Spleen (tissue), 11 donors: ENCODE measurements at regions not wholly inside any gene's neighbourhood (a gene's known extent, or its start where the extent isn't known, plus 50 kb on each side); places are given as distances from the start of the nearest gene placed in this dataset.

ENCODE experiments used
- DNase-seq: peaks from one replicate; pipeline ENCODE4 v3.0.0-alpha.2; 2020
- H3K27ac ChIP-seq, 8 donors: fragments of 200-600 bp; sonication (generic) in 7 of 8; 1 replicate in 4 of 8; 2 replicates in 4 of 8; pipeline versions ENCODE4 v1.5.0 to v1.8.0; 2016 to 2021; ENCODE audit warnings: inconsistent platforms in 4 of 8, mild to moderate bottlenecking in 4 of 8, moderate library complexity in 1 of 8
- H3K27me3 ChIP-seq, 7 donors: fragments of 200-600 bp; sonication (generic) in 6 of 7; replicated peaks in 1 of 7; 1 replicate in 4 of 7; 2 replicates in 3 of 7; pipeline versions ENCODE4 v1.5.0 to v1.8.0; 2016 to 2021; ENCODE audit warnings: inconsistent platforms in 3 of 7, mild to moderate bottlenecking in 1 of 7
- H3K36me3 ChIP-seq, 6 donors: fragments of 200-600 bp; sonication (generic) in 5 of 6; 1 replicate in 4 of 6; 2 replicates in 2 of 6; pipeline versions ENCODE4 v1.5.0 to v1.8.0; 2016 to 2021; ENCODE audit warnings: inconsistent platforms in 2 of 6
- H3K4me1 ChIP-seq, 6 donors: fragments of 200-600 bp; sonication (generic) in 5 of 6; 1 replicate in 3 of 6; 2 replicates in 3 of 6; pipeline versions ENCODE4 v1.5.0 to v1.8.0; 2016 to 2021; ENCODE audit warnings: inconsistent platforms in 3 of 6
- H3K4me3 ChIP-seq, 8 donors: fragments of 200-600 bp; sonication (generic) in 7 of 8; 1 replicate in 4 of 8; 2 replicates in 4 of 8; pipeline versions ENCODE4 v1.5.0 to v1.8.0; 2016 to 2021; ENCODE audit warnings: inconsistent platforms in 4 of 8, mild to moderate bottlenecking in 4 of 8, moderate library complexity in 2 of 8
- H3K9me3 ChIP-seq, 8 donors: fragments of 200-600 bp; sonication (generic) in 7 of 8; 1 replicate in 4 of 8; 2 replicates in 4 of 8; pipeline versions ENCODE4 v1.5.0 to v1.8.0; 2016 to 2021; ENCODE audit warnings: inconsistent platforms in 4 of 8
- CTCF ChIP-seq, 11 experiments: fragments of 200-600 bp in 7 of 11; fragments of 450-650 bp in 4 of 11; sonication (generic) in 4 of 11; IDR thresholded peaks in 8 of 11; conservative IDR thresholded peaks in 3 of 11; 1 replicate in 7 of 11; 2 replicates in 4 of 11; pipeline versions ENCODE4 v1.4.0 to v1.8.0; 2016 to 2021; ENCODE audit warnings: antibody characterized with exemption in 11 of 11, inconsistent platforms in 4 of 11, mild to moderate bottlenecking in 1 of 11
- POLR2A ChIP-seq, 3 donors: fragments of 450-650 bp; IDR thresholded peaks; one replicate each; pipeline ENCODE4 v1.5.1; 2017; ENCODE audit warnings: antibody characterized with exemption in 3 of 3, mild to moderate bottlenecking in 1 of 3
- POLR2AphosphoS5 ChIP-seq, 3 donors: sonication (generic); formaldehyde crosslinking; IDR thresholded peaks; one replicate each; pipeline ENCODE4 v1.5.1; 2017; ENCODE audit warnings: antibody characterized with exemption in 3 of 3
- WGBS, 5 donors: extraction: QIAGEN DNeasy Blood & Tissue Kit in 3 of 5; methylation state at CpG; one replicate each; pipeline versions ENCODE4 v1.1.5 to v1.1.7; 2013 to 2018; 5-methylcytosine and 5-hydroxymethylcytosine counted together
- intact Hi-C: fragments of 100-400 bp; cut with DNase I; formaldehyde crosslinking; loops from one replicate; pipeline ENCODE4 v1.15.0; 2023; ENCODE audit warnings: low total_unique reads
- donor health status: healthy with polysubstance abuse.
- donor health status: DM: no; HTN: no; CAD: no; lungs with moderate emphysema.
- donor health status: DM: no; HTN: no; CAD: no.
- donor health status: Bipolar disorder and iron deficiency.
- donor health status: healthy.
- donor health status: DM: no; HTN: no; CAD: no.
- donor health status: DM: yes; HTN: yes; CAD: no.

DNA sequence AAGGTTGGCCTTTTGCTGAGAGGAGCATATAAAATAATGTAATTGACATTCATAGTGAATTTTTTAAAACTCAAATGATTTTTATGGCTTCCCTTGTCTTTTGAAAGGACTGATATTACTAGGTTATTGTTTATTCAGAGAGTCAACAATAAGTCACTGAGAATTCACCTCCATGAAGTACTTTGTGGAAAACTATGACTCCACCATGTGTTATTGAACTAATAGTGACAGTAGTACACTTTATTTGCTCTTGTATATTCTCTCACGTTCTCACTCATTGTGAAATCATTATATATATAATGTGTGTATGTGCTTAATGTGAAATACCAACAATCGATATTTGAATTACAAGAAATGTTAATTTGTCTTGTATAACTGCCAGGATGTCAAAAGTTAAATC is 267.4 kb upstream of the CCDC179 start:
- TF ChIP-seq CTCF (IDR thresholded peaks at IDR 0.05 in 8 of 11, conservative IDR thresholded peaks at IDR 0.05 in 3 of 11) (no peak), POLR2A (IDR thresholded peaks at IDR 0.05) (no peak), POLR2AphosphoS5 (IDR thresholded peaks at IDR 0.05) (no peak)
- H3K4me1 ChIP-seq, result no peaks in the 10 kb centered on the region
- WGBS, 5 donors, result 75 to 89% (median 86%) methylated on average over 2 of the region's 2 CpGs

GRCh38 chr11:23134627-23135026 is 274.4 kb upstream of the CCDC179 start:
- Histone ChIP-seq H3K36me3 (no peaks in the 10 kb centered on the region), H3K4me3 (no peak overlapping the region), H3K9me3 (peaks cover 0 to 33% (median 25%) of the 10 kb centered on the region in 8 donors), H3K4me1 (no peaks in the 10 kb centered on the region), H3K27me3 (no peaks in the 10 kb centered on the region), H3K27ac (no peak overlapping the region)
- no peak for TF ChIP-seq CTCF (IDR thresholded peaks at IDR 0.05 in 8 of 11, conservative IDR thresholded peaks at IDR 0.05 in 3 of 11)
- no peak for TF ChIP-seq POLR2AphosphoS5 (IDR thresholded peaks at IDR 0.05)
- no peak for TF ChIP-seq POLR2A (IDR thresholded peaks at IDR 0.05)
- DNase-seq, result peak; percentile 38
- WGBS, 5 donors, result 64 to 90% (median 80%) methylated on average over 1 to 3 of the region's 3 CpGs
- intact Hi-C loops, result no loop called here

More for the DNA sequence above, 267.4 kb upstream of the CCDC179 start:
- Histone ChIP-seq H3K9me3 (peaks cover 0 to 28% (median 20%) of the 10 kb centered on the region in 8 donors), H3K27ac (no peak overlapping the region), H3K27me3 (no peaks in the 10 kb centered on the region), H3K4me3 (no peak overlapping the region), H3K36me3 (no peaks in the 10 kb centered on the region)
- DNase-seq, result no peak
- intact Hi-C loops, result no loop called here

DNA sequence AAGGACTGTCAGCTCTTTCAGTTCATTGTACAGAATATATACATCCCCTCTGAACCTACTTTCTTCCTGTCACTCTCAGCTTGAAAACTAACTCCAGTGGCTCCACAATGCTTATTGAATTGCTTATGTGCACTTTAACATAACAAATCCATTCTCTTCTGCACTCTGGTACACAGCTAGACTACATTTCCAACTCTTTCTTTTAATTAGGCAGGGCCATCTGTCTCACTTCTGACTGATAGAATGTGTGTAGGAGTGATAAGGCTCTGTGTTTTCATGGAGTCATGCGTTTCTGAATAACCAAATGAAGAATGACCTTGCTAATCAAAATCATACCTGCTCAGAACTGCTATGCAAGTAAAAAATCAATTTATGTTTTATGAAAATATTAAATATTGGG is 278.5 kb upstream of the CCDC179 start:
- no peaks in the 10 kb centered on the region for H3K27me3 ChIP-seq
- 57 to 73% (median 67%) methylated on average over 1 of the region's 1 CpG for whole genome bisulfite sequencing, 5 donors
- TF ChIP-seq CTCF (IDR thresholded peaks at IDR 0.05 in 8 of 11, conservative IDR thresholded peaks at IDR 0.05 in 3 of 11) (no peak), POLR2AphosphoS5 (IDR thresholded peaks at IDR 0.05) (no peak), POLR2A (IDR thresholded peaks at IDR 0.05) (no peak)
- intact Hi-C loops, result no loop called here
- no peak overlapping the region for H3K27ac ChIP-seq
- no peak for DNase-seq
- peaks cover 0 to 14% (median 1%) of the 10 kb centered on the region in 8 donors for H3K9me3 ChIP-seq
- no peak overlapping the region for H3K4me3 ChIP-seq
- no peaks in the 10 kb centered on the region for H3K36me3 ChIP-seq
- H3K4me1 ChIP-seq, result no peaks in the 10 kb centered on the region

- no peak for TF ChIP-seq POLR2A (IDR thresholded peaks at IDR 0.05)
- Histone ChIP-seq H3K27ac (no peak overlapping the region), H3K9me3 (peaks cover 0 to 8% (median 0%) of the 10 kb centered on the region in 8 donors), H3K4me1 (no peaks in the 10 kb centered on the region), H3K36me3 (no peaks in the 10 kb centered on the region), H3K4me3 (no peak overlapping the region), H3K27me3 (no peaks in the 10 kb centered on the region)
- DNase-seq, result no peak
- intact Hi-C loops, result no loop called here
- 84 to 94% (median 90%) methylated on average over 2 of the region's 2 CpGs for WGBS, 5 donors
Observed at GRCh38 chr11:23143022-23143421, 282.7 kb upstream of the CCDC179 start.

DNA sequence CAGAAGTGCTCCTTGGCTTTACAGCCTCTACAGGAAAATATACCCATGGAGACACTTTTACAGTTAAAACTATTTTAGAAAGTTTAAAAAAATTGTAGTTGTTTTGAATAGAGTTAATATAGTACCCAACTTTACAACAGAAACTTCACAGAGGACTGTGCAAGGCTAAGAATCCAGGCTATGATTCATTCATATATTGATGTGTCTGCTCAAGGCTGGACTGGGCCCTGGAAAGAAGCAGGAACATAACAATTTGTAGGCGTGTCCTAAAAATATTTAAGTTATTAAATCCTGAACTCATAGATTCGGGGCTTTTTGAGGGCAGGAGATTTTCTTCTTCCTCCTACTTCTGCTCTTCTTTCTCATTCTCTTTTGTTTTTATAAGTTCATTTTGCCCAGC is 291.5 kb upstream of the CCDC179 start:
- no peaks in the 10 kb centered on the region for H3K27me3 ChIP-seq
- no peaks in the 10 kb centered on the region for H3K9me3 ChIP-seq
- no peak for DNase-seq
- H3K4me1 ChIP-seq, result no peaks in the 10 kb centered on the region
- no peak overlapping the region for H3K27ac ChIP-seq
- intact Hi-C loops, result no loop called here
- no peak overlapping the region for H3K4me3 ChIP-seq
- H3K36me3 ChIP-seq, result no peaks in the 10 kb centered on the region
- 74 to 88% (median 82%) methylated on average over 2 of the region's 2 CpGs for WGBS, 5 donors
- TF ChIP-seq POLR2A (IDR thresholded peaks at IDR 0.05) (no peak), CTCF (IDR thresholded peaks at IDR 0.05 in 8 of 11, conservative IDR thresholded peaks at IDR 0.05 in 3 of 11) (no peak)
